WTC11 (cell line): ENCODE measurements at regions not wholly inside any gene's neighbourhood (a gene's known extent, or its start where the extent isn't known, plus 50 kb on each side); places are given as distances from the start of the nearest gene placed in this dataset.
"Not testable (repeated sequence)": the region's sequence is repeated elsewhere in the genome, so short reads cannot be mapped to it uniquely, and the experiment has no call there.

ENCODE experiments used
- CREM ChIP-seq: sonication (generic); formaldehyde crosslinking; IDR thresholded peaks from 2 replicates; pipeline ENCODE4 v1.8.1; 2022; ENCODE audit warnings: mild to moderate bottlenecking, missing genetic modification reagents, moderate library complexity
- ELF4 ChIP-seq: sonication (generic); formaldehyde crosslinking; IDR thresholded peaks from 2 replicates; pipeline ENCODE4 v1.8.1; 2022; ENCODE audit warnings: low read depth, mild to moderate bottlenecking, moderate library complexity, missing genetic modification reagents
- SMAD3 ChIP-seq: sonication (generic); formaldehyde crosslinking; IDR thresholded peaks from 2 replicates; pipeline ENCODE4 v1.8.0; 2022; ENCODE audit warnings: missing genetic modification reagents, mild to moderate bottlenecking, borderline replicate concordance
- ZNF416 ChIP-seq: fragments of 250-450 bp; sonication (Bioruptor Pico); IDR thresholded peaks from 2 replicates; pipeline ENCODE4 v1.9.0; 2021; ENCODE audit warnings: mild to moderate bottlenecking, inconsistent platforms
- TF ChIP-seq, protein P1 (sequence below): fragments of 200-600 bp; IDR thresholded peaks from 2 replicates; pipeline ENCODE4 v1.8.0; 2022; ENCODE audit warnings: antibody characterized with exemption
- TF ChIP-seq, protein P2 (sequence below): sonication (generic); formaldehyde crosslinking; IDR thresholded peaks from 2 replicates; pipeline ENCODE4 v1.8.0; 2023; ENCODE audit warnings: mild to moderate bottlenecking, missing genetic modification reagents
- TF ChIP-seq, protein P3 (sequence below): sonication (generic); formaldehyde crosslinking; IDR thresholded peaks from 2 replicates; pipeline ENCODE4 v1.8.1; 2022; ENCODE audit warnings: low read depth, mild to moderate bottlenecking, moderate library complexity, missing genetic modification reagents, borderline replicate concordance
- TF ChIP-seq, protein P4 (sequence below): sonication (generic); formaldehyde crosslinking; IDR thresholded peaks from 2 replicates; pipeline ENCODE4 v1.8.1; 2023; ENCODE audit warnings: mild to moderate bottlenecking, missing genetic modification reagents
- TF ChIP-seq, protein P5 (sequence below): sonication (generic); formaldehyde crosslinking; IDR thresholded peaks from 2 replicates; pipeline ENCODE4 v1.8.1; 2022; ENCODE audit warnings: low read depth, missing genetic modification reagents, borderline replicate concordance

DNA sequence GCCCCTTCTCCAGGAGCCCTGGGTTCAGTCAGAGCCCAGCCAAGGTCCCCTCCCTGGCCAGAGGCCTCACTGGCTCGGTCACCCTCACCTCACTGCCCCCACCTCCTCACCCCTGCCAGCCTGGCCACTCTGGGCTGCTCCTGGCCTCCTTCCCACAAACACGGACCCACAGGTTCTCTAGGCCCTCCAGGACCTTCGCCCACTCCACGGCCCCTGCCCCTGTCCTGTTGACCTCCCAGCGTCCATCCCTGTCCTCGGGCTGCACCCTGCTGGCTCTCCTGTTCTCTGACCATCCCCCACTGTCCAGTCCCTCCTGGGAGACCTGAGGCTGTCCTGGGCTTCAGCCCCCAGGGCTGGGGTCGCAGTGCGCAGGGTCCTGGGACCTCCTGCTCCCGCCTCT, 173.3 kb downstream of the TMEM121 start:
- TF ChIP-seq, protein P1, sequence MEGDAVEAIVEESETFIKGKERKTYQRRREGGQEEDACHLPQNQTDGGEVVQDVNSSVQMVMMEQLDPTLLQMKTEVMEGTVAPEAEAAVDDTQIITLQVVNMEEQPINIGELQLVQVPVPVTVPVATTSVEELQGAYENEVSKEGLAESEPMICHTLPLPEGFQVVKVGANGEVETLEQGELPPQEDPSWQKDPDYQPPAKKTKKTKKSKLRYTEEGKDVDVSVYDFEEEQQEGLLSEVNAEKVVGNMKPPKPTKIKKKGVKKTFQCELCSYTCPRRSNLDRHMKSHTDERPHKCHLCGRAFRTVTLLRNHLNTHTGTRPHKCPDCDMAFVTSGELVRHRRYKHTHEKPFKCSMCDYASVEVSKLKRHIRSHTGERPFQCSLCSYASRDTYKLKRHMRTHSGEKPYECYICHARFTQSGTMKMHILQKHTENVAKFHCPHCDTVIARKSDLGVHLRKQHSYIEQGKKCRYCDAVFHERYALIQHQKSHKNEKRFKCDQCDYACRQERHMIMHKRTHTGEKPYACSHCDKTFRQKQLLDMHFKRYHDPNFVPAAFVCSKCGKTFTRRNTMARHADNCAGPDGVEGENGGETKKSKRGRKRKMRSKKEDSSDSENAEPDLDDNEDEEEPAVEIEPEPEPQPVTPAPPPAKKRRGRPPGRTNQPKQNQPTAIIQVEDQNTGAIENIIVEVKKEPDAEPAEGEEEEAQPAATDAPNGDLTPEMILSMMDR: not testable (repeated sequence)
- TF ChIP-seq CREM; ELF4 (CRISPR knock-in tag); SMAD3 (CRISPR knock-in tag); ZNF416 (CRISPR knock-in tag): not testable (repeated sequence)
- TF ChIP-seq, protein P2, sequence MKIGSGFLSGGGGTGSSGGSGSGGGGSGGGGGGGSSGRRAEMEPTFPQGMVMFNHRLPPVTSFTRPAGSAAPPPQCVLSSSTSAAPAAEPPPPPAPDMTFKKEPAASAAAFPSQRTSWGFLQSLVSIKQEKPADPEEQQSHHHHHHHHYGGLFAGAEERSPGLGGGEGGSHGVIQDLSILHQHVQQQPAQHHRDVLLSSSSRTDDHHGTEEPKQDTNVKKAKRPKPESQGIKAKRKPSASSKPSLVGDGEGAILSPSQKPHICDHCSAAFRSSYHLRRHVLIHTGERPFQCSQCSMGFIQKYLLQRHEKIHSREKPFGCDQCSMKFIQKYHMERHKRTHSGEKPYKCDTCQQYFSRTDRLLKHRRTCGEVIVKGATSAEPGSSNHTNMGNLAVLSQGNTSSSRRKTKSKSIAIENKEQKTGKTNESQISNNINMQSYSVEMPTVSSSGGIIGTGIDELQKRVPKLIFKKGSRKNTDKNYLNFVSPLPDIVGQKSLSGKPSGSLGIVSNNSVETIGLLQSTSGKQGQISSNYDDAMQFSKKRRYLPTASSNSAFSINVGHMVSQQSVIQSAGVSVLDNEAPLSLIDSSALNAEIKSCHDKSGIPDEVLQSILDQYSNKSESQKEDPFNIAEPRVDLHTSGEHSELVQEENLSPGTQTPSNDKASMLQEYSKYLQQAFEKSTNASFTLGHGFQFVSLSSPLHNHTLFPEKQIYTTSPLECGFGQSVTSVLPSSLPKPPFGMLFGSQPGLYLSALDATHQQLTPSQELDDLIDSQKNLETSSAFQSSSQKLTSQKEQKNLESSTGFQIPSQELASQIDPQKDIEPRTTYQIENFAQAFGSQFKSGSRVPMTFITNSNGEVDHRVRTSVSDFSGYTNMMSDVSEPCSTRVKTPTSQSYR (CRISPR knock-in tag): not testable (repeated sequence)
- TF ChIP-seq, protein P3, sequence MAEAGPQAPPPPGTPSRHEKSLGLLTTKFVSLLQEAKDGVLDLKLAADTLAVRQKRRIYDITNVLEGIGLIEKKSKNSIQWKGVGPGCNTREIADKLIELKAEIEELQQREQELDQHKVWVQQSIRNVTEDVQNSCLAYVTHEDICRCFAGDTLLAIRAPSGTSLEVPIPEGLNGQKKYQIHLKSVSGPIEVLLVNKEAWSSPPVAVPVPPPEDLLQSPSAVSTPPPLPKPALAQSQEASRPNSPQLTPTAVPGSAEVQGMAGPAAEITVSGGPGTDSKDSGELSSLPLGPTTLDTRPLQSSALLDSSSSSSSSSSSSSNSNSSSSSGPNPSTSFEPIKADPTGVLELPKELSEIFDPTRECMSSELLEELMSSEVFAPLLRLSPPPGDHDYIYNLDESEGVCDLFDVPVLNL (CRISPR knock-in tag): not testable (repeated sequence)
- TF ChIP-seq, protein P4, sequence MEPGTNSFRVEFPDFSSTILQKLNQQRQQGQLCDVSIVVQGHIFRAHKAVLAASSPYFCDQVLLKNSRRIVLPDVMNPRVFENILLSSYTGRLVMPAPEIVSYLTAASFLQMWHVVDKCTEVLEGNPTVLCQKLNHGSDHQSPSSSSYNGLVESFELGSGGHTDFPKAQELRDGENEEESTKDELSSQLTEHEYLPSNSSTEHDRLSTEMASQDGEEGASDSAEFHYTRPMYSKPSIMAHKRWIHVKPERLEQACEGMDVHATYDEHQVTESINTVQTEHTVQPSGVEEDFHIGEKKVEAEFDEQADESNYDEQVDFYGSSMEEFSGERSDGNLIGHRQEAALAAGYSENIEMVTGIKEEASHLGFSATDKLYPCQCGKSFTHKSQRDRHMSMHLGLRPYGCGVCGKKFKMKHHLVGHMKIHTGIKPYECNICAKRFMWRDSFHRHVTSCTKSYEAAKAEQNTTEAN (CRISPR knock-in tag): not testable (repeated sequence)
- TF ChIP-seq, protein P5, sequence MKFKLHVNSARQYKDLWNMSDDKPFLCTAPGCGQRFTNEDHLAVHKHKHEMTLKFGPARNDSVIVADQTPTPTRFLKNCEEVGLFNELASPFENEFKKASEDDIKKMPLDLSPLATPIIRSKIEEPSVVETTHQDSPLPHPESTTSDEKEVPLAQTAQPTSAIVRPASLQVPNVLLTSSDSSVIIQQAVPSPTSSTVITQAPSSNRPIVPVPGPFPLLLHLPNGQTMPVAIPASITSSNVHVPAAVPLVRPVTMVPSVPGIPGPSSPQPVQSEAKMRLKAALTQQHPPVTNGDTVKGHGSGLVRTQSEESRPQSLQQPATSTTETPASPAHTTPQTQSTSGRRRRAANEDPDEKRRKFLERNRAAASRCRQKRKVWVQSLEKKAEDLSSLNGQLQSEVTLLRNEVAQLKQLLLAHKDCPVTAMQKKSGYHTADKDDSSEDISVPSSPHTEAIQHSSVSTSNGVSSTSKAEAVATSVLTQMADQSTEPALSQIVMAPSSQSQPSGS: not testable (repeated sequence)
